ENCODE measurements at regions not wholly inside any gene's neighbourhood (a gene's known extent, or its start where the extent isn't known, plus 50 kb on each side); places are given as distances from the start of the nearest gene placed in this dataset.

DNA sequence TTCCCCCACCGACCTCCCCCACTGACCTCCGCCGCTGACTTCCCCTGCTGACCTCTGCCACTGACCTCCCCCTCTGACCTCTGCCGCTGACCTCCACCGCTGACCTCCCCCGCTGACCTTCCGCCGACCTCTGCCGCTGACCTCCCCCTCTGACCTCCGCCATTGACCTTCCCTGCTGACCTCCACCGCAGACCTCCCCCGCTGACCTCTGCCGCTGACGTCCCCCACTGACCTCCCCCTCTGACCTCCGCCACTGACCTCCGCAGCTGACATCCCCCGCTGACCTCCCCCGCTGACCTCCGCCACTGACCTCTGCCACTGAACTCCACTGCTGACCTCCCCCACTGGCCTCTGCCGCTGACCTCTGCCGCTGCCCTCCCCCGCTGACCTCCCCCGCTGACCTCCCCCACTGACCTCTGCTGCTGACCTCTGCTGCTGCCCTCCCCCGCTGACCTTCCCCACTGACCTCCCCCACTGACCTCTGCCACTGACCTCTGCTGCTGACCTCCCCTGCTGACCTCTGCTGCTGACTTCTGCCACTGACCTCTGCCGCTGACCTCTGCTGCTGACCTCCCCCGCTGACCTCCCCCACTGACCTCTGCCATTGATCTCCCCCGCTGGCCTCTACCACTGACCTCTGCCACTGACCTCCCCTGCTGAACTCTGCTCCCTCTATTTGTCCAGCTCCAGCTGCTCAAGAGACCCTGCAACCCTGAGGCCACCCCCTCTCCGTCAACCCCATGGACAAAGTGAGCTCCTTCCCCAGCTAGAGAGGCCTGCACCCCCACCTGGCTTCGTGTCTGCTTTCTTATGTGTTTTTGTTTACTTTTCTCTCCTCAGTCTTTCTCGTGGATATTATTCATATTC lies 91.4 kb upstream of the AFDN start:
- DNase-seq (no peak), ATAC-seq (no peak)
- no peaks in the 10 kb centered on the region for H3K36me3 ChIP-seq
- no peak overlapping the region for H3K4me3 ChIP-seq
- intact Hi-C loops (cut with DNase I): no loop called here
- H3K27me3 ChIP-seq: no peaks in the 10 kb centered on the region
- peaks cover 13% of the 10 kb centered on the region for H3K4me1 ChIP-seq
- TF ChIP-seq, protein P1, sequence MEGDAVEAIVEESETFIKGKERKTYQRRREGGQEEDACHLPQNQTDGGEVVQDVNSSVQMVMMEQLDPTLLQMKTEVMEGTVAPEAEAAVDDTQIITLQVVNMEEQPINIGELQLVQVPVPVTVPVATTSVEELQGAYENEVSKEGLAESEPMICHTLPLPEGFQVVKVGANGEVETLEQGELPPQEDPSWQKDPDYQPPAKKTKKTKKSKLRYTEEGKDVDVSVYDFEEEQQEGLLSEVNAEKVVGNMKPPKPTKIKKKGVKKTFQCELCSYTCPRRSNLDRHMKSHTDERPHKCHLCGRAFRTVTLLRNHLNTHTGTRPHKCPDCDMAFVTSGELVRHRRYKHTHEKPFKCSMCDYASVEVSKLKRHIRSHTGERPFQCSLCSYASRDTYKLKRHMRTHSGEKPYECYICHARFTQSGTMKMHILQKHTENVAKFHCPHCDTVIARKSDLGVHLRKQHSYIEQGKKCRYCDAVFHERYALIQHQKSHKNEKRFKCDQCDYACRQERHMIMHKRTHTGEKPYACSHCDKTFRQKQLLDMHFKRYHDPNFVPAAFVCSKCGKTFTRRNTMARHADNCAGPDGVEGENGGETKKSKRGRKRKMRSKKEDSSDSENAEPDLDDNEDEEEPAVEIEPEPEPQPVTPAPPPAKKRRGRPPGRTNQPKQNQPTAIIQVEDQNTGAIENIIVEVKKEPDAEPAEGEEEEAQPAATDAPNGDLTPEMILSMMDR (IDR thresholded peaks at IDR 0.05): no peak
- H3K27ac ChIP-seq: no peak overlapping the region
- no peaks in the 10 kb centered on the region for H3K9me3 ChIP-seq

DNA sequence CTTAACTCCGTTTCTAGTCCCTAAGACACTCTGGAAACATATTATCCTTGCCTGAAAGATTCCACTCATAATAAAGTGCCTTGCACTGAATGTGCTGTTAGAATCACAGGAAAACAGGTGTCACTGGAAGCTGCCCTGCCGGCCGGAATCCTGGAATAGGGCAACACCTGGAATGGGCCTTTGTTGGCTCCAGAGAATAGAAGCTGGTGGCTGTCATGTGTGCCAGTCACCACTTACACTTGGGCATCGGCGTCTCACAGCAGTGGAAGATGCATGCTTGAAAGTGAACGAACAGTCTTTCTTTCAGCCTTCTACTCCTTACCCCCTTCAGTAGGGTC lies 90.8 kb upstream of the AFDN start:
- no peak for DNase-seq
- TF ChIP-seq, protein P1 (IDR thresholded peaks at IDR 0.05): no peak
- Histone ChIP-seq H3K27ac (no peak overlapping the region), H3K27me3 (no peaks in the 10 kb centered on the region), H3K9me3 (no peaks in the 10 kb centered on the region), H3K36me3 (no peaks in the 10 kb centered on the region), H3K4me1 (peaks cover 13% of the 10 kb centered on the region), H3K4me3 (no peak overlapping the region)
- no peak for ATAC-seq
- intact Hi-C loops (cut with DNase I): no loop called here

DNA sequence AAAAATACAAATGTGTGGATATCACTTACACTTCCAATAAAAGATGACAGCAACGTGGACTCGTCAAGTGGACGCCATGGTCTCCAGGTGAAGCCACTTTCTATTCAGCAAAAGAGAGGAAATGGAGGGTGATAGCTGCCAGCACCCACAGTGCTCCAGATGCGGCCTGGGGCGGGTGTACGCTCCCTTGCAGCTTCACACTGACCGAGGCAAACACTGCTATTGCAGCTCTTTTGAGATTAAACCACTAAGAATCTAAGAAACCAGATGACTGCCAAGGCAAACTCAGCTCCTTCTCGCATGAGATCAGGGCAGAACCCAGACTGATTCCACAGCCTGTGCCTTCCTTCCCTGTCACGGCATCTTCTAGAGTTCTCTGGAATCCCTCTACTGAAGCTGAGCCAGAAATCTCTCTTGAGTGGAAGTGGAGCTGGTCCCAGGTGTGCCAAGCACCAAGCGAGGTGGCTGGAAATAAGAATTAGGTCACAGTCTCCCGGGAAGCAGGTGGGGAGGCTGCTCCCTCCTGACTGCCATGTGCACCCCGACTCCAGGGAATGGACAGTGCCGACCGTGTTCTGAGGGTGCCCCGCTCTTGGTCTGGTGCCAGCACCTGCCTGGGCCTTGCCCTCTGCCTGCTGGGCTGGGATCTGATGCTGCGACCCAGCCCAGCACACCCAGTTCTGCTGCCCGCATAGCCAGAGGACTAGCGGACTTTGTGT lies 90.1 kb upstream of the AFDN start:
- H3K9me3 ChIP-seq: no peaks in the 10 kb centered on the region
- H3K4me3 ChIP-seq: no peak overlapping the region
- peaks cover 13% of the 10 kb centered on the region for H3K4me1 ChIP-seq
- H3K27ac ChIP-seq: no peak overlapping the region
- intact Hi-C loops (cut with DNase I): no loop called here
- no peaks in the 10 kb centered on the region for H3K27me3 ChIP-seq
- H3K36me3 ChIP-seq: no peaks in the 10 kb centered on the region
- DNase-seq: no peak
- peak; percentile 70 for ATAC-seq
- TF ChIP-seq, protein P1 (IDR thresholded peaks at IDR 0.05): no peak

DNA sequence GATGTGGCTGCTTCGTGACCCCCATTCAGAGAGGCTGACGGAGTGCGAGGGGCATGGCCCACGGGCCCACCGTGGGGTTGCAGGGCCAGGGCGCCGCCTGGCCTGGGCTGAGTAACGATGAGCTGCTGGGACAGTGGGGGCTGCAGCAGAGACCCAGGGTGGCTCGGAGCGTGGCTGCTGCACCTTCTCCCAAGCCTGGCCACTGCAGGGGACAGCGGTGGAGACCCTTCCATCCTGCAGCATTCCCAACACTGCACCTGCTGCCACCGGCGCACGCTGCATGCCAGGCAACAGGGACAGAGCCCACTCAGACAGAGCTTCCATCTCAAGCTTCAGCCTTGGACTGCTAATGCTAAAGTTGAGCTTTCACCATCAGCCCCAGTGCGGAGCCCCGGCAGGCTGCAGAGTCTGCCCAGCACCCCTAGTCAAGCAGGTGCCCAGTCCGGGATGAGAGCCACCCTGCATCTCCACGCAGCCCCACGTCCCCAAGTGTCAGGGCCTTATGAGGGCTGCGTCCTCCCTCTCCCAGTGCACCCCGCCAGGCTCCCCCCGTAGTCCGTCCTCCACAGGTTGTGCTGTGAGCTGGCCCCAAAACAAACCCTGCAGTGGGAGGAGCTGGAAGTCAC lies 89.4 kb upstream of the AFDN start:
- no peaks in the 10 kb centered on the region for H3K36me3 ChIP-seq
- H3K4me3 ChIP-seq: no peak overlapping the region
- DNase-seq: no peak
- TF ChIP-seq, protein P1 (IDR thresholded peaks at IDR 0.05): no peak
- H3K27ac ChIP-seq: no peak overlapping the region
- peak; percentile 4 for ATAC-seq
- H3K9me3 ChIP-seq: no peaks in the 10 kb centered on the region
- H3K4me1 ChIP-seq: peaks cover 13% of the 10 kb centered on the region
- intact Hi-C loops (cut with DNase I): no loop called here
- no peaks in the 10 kb centered on the region for H3K27me3 ChIP-seq

DNA sequence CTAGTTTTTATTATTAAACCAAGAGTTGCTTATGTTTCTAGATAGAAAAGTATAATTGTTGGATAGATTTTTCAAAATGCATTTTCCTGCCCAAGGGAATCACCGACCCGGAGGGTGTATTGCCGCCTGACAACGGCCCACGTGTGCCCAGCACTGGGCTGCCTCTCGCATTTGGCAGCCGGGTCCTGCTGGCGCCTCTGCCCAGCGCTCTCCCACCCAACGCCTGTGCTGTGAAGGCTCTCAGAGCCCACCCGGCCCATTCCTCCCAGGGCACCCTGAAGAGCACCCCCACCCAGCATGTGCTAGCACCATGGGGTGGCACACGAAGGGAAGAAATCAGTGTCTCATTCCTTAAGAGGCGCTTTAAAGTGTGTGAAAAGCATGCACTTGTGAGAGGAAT lies 88.3 kb upstream of the AFDN start:
- Histone ChIP-seq H3K27me3 (no peaks in the 10 kb centered on the region), H3K36me3 (no peaks in the 10 kb centered on the region), H3K9me3 (no peaks in the 10 kb centered on the region), H3K4me1 (peaks cover 13% of the 10 kb centered on the region), H3K4me3 (no peak overlapping the region), H3K27ac (no peak overlapping the region)
- ATAC-seq (no peak), DNase-seq (no peak)
- TF ChIP-seq, protein P1 (IDR thresholded peaks at IDR 0.05): no peak
- intact Hi-C loops (cut with DNase I): no loop called here

All from upper lobe of right lung (tissue), 1 donor.